GM20000 (cell line): ENCODE measurements at regions not wholly inside any gene's neighbourhood (a gene's known extent, or its start where the extent isn't known, plus 50 kb on each side); places are given as distances from the start of the nearest gene placed in this dataset.

Experiments used
- DNase-seq: peaks from one replicate; pipeline ENCODE4 v3.0.0; 2012; ENCODE audit warnings: low spot score
- TF ChIP-seq, protein P1 (sequence below): IDR thresholded peaks from 2 replicates; pipeline ENCODE4 v1.5.1; 2012; ENCODE audit warnings: mild to moderate bottlenecking, control low read depth; ENCODE audit errors: extremely low read depth, missing control alignments

DNA sequence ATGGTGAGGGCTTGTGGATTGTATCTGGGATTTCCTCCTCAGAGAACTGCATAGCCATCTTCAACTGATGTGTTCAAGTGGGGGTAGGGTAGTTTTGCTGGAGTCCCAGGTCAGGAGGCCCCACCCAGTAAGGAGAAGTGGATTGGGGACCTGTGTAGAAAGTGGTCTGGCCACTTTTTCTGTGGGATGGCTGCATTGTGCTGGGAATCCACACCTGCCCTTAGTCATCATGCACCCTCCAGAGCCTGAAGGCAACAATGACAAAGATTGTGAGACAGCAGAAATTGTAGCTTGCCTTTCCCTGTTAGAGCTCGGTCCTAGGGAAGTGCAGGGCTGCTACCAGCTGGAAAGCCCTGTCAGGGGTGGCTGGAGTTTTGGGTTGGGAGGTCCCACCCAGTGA, 255.4 kb downstream of the NDFIP2 start:
- DNase-seq = no peak
- TF ChIP-seq, protein P1, sequence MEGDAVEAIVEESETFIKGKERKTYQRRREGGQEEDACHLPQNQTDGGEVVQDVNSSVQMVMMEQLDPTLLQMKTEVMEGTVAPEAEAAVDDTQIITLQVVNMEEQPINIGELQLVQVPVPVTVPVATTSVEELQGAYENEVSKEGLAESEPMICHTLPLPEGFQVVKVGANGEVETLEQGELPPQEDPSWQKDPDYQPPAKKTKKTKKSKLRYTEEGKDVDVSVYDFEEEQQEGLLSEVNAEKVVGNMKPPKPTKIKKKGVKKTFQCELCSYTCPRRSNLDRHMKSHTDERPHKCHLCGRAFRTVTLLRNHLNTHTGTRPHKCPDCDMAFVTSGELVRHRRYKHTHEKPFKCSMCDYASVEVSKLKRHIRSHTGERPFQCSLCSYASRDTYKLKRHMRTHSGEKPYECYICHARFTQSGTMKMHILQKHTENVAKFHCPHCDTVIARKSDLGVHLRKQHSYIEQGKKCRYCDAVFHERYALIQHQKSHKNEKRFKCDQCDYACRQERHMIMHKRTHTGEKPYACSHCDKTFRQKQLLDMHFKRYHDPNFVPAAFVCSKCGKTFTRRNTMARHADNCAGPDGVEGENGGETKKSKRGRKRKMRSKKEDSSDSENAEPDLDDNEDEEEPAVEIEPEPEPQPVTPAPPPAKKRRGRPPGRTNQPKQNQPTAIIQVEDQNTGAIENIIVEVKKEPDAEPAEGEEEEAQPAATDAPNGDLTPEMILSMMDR = no peak

DNA sequence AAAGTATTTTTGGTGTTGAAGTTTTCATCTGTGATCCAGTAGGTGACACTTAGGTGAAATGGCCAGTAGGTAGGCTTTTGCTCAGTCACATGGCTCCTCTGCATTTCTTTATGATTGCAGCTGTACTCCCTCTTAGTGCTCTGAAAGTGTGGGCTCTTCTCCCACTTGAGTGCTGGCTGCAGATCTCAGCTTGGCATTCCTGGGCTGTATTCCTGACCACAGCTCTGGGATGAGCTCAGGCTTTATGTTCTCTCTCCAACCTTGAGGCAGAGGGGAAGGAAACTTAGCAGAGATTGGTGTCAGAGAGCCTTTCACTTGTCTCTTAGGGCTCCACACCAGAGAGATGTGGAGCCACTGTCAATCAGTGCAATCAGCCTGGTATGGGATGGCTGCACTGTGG, 254.3 kb downstream of the NDFIP2 start:
- no peak for DNase-seq
- TF ChIP-seq, protein P1 = no peak

DNA sequence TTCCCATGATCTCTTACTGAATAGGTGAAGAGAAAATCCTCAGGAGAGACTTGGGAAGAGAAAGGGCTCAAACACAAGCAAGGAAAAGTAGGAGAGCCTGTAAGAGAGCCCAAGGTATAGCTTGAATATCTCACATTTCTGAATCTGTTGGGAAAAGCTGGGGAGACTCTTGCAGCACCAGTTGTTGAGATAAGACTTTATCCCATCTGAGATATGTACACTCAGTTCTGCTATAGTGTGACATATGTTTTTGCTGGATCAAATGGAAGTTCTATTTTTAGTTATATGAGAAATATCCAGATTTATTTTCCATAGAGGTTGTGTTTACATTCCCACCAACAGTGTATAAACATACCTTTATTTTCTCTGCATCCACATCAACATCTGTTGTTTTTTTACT, 246.1 kb downstream of the NDFIP2 start:
- no peak for DNase-seq
- TF ChIP-seq, protein P1 = no peak

DNA sequence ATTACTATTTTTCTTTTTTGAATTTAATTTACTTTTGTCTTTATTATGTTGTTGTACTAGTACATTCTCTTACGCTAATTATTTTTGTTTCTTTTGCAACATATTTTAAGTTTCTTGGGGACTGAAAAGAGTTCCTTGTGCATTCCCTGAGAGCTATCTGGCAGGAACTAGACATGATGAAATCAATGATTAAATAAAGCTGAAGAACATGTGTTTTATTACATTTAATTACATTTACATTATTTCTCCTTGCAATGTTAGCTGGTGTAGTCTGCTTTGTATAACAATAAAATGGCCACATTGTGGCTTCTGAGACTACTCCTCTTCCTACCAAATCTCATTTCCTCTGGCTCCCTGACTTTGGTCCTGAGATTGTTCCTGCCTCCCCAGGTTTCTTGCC, 244.9 kb downstream of the NDFIP2 start:
- TF ChIP-seq, protein P1 = no peak
- no peak for DNase-seq

DNA sequence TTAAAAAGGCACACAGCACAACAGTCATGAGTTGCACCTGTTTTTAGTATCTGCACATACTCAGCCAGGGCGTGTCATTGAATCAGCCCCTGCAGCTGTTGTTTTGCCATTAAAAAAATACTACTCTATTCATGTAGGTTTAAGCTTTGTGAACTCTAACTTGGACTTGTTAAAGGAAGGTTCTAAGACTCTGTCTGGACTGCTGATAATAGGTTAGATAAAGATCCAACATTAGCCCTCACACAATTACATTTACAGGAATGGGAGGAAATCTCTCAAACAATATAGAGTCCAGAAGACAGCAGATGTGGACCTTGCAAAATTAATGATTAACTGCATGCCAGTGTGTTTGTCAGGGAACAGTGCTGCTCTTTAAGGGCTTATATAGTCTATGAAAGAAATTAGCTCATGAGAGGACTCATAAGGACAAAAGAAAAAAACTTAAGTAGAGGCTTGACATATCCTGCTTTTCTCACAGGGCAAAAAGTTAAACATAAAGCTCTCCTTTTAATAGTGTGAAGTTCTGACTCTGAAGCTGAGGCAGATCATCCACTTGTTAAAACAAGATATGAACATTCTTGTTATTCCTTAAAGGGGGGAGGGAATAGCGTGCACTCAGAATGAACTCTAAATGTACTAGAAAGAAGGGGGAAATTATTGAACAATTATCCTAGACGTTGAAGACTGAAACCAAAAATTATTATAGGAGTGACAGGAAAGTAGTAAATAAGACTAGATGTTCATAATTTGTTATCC, 243.6 kb downstream of the NDFIP2 start:
- DNase-seq = no peak
- TF ChIP-seq, protein P1 = no peak

DNA sequence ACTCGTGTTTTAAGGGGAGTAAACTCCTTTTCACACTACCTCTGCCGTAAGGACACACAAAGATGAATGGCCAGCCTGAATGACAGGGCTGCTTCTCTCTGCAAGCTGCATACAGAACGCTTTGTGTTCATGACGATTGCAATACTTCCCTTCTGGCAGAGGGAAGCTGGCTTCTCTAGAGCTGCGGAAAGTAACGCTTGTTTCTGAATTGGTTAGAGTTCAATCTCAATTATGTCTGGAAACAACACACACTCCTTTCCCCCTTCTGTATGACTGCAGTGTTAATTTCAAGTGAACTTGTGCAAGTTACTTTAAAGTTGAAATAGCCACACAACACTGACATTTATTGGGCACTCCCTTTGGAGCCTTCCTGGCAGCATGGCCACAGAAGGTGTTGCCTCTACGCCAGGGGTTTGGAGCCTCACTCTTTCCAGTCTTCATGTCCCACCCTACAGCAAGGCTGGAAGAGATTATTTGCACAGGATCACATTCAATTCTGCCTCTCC, 242.6 kb downstream of the NDFIP2 start:
- TF ChIP-seq, protein P1 = no peak
- DNase-seq = no peak

DNA sequence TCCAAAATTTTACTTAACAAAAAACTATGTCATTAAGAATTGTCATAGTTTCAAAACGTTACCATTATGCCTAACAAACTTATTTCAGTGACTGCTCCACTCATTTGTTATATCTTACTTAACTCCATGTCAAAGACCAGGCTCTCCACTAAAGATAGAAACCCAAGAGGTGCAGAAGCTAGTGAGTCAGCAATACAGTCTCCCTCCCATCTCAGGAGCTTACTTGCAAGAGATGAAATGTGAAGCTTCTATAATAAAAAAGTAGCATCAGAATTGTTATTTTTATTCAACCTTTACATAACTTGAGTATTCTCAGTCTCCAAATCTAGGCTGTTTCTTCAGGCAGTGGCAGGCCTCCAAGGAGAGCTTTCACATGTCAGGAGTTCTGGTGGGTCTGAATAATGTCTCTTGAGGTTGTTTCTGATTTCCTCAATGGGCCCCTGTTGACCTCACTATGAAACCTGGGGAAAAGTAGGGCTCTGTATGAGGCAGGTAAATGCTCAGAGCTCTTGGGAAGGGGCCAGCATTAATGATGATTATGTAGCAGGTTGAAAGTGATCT, 242.0 kb downstream of the NDFIP2 start:
- TF ChIP-seq, protein P1 = no peak
- no peak for DNase-seq
